Dedifferentiated amniotic fluid mesenchymal stem cell (primary cell): ENCODE measurements at regions not wholly inside any gene's neighbourhood (a gene's known extent, or its start where the extent isn't known, plus 50 kb on each side); places are given as distances from the start of the nearest gene placed in this dataset.

Source experiments
- DNase-seq: peaks from one replicate; pipeline ENCODE4 v3.0.0-alpha.2; 2016; ENCODE audit errors: extremely low spot score

DNA sequence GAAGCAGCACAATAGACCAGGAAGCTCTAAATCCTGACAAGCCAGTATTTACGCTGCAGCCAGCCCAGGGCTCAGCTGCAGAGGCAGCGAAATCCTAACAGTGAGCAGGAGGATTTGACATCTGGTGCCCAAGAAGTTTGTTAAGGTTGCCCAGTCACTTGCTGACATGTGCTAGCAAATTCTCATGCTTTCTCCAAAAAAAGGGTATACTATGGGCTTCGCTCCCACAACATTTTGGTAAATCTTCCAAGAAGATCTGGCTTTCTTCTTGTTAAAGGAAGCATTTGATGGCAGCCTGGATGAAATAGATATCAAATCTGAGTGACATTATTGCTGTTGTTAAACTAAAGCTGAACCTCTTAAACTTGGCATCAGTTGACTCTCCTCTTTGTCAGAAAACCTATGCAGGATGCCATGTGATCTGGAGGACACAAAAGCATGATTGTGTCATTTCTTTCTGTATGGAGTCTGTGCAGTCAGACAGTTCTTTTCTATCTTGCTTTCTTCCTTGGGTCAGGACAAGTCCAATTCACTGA, 949.7 kb upstream of the RBFOX1 start:
- no peak for DNase-seq

DNA sequence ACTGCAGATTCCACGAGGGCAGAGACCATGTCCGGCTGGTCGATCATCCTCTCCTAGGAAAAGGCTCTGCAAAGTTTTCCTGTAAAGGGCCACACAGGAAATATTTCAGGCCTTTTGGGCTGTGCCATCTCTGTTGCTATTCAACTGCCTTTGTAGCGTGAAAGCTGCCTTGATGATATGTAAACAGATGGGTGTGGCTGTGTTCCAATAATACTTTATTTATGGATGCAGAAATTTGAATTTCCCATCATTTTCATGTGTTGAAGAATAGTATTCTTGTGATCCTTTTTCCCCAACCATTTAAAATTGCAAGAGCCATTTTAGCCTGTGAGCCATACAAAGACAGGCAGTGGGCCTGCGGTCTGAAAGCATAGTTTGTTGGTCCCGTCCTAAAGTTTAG, 950.7 kb upstream of the RBFOX1 start:
- DNase-seq = no peak

DNA sequence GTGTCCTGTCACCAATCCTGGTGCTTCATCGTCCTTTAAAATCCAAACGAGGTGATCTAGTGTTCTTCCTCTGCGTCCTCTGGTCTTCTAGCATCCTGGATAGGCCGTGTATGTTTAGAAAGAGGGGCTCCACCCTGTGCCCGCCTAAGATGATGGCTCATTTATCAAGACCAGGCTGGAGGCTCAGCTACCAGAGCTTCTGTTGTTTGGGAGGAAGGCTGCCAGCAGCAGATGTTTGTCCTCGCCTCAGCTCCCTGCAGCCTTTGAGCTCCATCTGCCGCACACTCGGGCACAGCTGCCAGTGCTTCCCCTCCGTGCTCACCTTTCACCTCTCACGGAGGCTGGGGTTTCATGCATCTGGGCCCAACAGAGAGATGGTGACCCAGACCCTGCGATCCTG, 954.7 kb upstream of the RBFOX1 start:
- DNase-seq = no peak

DNA sequence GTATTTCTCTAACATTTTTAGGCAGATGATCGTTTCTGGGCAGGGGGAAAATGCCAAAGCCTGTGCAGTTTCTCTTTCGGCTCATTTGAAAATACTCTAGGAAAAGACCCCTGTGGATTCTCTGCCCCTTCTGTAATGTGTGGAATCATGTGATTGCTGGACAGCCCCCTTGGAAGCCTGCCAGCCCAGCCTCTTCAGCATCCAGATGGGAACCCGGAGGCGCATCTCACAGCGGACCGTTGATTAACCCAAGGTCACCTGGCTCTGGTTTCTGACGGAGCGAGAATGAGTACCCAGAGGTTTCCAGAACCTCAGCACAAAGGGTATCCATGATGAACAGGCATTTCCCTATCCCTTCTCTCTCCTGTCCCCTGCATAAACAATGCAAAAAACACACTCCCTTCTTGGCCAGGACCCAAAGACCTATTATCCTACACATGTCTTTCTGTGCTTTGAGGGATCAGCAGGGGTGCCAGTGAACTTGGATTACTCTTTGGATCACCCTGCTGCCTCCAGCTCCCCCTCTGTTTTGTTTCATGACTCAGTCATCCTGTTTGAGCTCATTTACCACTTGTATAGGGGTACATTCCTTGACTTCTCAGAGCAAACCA, 957.1 kb upstream of the RBFOX1 start:
- no peak for DNase-seq

DNA sequence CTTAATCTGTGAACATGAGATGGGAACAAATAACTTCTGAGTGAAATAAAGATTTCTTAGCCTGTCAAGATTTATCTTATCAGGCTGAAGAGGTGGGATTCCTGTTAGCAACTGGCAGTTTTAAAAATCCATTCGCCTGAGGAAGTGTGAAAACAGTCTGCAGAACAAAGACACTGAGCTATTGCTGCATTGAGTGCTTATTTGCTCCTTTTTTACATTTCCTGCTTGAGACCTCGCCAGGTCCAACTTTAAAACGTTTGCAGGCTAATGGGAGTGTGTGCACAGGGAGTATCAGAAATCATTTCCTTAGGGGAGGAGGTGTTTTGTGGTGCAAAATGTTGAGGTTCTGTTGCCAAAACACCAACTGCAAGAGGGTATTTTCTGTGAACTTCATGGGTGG, 957.8 kb upstream of the RBFOX1 start:
- DNase-seq = no peak

DNA sequence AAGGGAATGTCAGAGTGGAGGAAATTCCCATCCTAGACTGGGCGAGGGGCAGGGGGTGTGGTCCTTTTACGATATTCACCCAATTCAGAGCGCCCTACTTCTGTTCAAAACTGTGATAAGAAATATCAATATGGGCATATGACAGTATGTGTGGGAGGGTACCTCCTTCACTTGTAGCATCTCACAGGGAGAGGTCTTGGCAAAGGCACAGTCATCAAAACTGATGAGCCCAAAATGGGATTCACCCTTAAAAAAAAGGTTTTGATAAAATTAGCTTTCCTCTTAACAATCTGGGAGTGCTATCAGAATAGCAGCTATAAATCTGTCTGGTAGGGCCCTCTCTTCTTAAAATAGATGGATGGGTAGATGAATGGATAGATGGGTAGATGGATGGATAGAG, 967.8 kb upstream of the RBFOX1 start:
- no peak for DNase-seq

DNA sequence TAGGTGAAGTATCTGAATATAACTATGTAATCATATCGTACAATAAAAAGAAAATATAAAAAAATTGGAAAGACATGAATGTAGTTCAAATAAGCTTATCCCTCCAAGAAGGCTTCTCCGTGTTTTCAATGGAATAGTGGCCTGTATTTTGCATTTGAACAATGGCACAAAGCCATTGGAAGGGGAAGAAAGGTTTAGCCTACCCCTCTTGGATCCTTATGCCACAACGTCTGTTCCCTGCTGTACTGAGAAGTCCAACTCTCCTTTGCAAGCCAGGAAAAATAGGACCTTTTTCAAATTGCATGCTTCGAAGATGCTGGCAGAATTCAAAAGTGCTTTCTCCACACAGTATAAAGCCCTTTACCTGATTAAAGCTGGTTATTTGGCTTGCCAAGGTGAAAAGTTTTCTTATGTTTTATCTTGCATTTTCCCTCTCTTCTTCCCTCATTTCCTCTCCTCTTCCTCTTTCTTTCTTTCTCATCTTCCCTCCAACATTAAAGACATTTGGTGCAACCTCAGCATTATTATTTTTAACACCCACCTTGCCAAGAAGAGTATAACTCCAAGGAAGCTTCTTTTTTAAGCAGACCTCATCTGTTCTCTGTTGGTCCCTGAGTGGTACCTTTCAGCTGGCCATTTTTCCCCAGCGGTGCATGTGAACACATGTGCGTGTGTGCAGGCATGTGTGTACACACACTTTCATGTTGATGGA, 968.6 kb upstream of the RBFOX1 start:
- no peak for DNase-seq

DNA sequence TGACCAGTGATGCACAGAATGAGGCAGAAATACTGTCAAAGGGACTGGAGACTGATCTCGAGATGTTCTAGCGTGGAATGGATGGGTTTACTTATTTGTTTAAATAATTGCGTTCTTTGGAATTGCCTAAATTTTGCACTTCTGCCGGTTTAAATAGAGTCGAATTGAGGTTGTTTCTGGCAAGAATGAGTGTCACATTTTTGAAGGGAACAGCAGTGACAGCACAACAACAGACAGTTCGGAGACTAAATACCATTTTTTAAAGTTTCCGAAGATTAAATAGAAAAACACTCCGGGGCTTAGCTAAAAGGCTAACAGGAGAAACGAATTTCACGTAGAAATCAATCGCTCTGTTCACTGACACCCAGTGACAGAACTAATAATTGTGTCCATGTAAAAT, 969.2 kb upstream of the RBFOX1 start:
- DNase-seq = no peak

DNA sequence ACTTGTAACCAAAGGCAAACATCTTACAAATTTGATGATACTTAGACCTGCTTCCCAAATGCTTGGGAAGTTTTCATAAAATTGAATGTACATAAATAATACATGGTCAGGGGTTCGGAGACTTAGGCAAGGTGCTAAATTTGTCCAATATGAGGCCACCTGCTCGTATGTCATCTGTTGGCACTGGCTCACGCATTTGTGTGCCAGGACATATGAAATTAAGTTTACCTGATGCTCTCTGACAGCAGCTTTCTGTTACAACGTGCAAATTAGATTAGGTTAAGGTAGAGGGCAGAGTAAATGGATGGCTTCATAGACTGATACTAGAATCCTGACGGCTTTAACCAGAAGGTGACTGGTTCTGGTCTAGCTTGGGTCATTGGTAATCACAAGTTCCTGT, 970.3 kb upstream of the RBFOX1 start:
- no peak for DNase-seq

DNA sequence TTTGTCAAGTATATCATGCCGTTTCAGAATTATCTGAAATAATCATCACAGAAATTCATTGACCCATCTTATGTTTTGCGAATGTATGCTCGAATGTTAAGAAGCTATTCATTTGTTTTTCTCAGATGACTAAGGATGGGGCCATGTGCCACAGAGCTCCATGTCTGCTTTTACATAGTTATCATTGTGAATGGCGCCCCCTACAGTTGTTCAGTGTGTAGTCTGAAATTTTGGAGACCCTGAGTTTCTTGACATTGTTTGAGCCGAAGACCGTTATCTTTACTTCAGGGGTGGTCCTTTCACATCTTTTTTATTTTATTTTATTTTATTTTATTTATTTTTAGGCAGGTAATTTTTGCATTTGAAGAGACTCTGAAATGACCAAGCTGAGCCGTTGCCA, 972.0 kb upstream of the RBFOX1 start:
- DNase-seq = no peak

DNA sequence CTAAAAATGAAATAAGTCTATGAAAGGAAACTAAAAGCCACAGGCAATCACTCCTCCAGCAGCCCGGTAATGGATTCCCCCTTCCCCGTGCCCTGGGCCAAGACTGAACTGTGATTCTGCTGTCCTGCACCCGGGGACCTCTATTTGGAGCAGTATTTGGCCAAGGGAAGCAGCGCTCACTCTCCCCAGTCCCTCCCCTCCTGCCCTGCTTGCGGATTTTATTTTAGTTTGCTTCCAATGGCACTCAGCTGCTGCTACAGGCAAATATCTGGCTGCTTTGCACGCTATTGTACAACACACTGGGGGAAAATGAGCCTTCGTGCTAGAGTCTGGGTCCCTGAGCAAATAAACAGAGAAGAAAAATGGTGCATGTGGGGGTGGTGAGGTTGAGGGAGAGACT, 975.7 kb upstream of the RBFOX1 start:
- no peak for DNase-seq

DNA sequence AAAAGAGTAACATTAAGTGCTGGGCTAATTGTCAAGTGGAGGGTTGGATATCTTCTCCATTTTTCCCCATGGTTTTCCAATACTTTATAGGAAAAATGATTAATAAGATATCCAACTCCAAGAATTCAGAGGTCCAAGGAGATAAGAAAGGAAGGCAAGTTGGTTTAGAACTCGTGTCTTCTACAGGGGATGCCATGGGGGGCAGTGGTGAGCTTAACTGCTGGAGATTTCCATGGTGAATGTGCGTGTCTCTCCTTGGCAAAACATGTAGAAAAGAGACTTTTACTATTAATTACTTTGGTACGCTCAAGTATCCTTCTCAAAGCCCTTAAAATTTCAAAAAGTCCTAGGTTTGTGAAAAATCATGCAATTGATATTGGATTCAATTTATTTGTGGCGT, 982.9 kb upstream of the RBFOX1 start:
- no peak for DNase-seq

DNA sequence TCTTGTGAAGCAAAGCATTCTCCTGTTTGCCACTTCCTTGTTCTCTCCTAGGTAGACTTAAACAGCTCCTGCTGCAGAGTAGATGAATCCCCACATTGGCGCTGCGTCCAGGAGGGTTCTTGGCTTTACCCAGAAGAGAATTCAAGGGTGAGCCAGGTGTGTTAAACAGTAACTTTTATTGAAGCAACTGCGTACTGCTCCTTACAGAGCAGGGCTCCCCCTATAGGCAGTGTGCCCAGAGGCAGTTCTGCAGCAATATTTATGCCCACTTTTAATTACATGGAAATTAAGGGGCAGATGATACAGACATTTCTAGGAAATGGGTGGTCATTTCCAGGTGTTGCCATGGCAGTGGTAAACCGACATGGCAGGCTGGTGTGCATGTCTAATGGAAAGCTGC, 987.6 kb upstream of the RBFOX1 start:
- DNase-seq = no peak

DNA sequence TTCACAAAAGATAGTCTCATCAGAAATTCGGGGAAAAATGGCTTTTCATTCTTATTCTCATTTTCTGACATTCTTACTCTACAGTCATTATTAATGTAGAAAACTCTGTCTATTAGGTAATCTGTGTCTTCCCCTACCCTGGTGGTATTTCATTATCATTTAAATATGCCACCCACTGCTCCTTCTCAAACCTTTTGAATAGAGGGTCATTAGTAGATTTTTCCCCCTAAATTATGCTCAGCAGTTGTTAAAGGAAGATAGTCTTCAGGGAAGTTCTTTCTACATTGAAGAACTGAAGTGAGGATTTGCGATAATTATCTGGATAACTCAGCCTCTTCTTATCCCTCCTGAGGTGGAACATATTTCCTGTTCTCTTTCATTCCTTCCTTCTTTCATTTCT, 989.5 kb upstream of the RBFOX1 start:
- no peak for DNase-seq

DNA sequence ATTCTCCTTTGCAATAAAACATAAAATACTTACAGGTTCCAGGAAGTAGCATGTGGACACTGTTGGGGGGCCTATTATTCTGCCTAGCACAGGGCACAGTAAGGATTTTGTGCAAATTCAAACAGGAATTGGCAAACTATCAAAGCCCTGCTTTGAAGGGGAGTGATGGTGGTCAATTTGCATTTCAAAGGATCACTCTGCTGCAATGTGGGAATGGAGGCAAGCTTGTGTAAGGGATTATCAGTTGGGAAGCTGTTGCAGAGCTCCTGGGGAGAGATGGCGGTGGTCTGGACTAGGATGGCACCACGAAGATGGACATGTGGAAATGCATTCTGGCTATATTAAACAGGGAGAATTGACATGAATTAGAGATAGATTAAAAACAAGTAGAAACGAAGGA, 990.7 kb upstream of the RBFOX1 start:
- no peak for DNase-seq

DNA sequence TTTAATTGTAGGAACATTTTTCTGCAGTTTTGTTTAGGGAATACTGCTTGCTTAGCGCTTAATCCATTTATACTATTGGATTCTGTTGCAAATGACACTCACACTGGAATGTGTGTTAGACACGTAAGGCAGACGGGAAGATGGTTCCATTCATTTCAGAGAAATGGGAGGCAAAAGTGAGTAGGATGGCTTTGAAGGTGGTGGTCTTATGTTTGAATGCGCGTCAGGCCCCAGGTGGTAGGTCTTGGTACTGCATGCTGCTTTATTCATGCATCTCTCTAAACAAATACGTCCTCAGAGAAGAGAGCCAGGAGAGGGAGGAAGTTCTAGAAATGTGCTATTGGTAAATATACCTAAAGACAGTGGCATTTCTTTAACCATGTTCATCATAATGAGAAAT, 997.6 kb upstream of the RBFOX1 start:
- no peak for DNase-seq

DNA sequence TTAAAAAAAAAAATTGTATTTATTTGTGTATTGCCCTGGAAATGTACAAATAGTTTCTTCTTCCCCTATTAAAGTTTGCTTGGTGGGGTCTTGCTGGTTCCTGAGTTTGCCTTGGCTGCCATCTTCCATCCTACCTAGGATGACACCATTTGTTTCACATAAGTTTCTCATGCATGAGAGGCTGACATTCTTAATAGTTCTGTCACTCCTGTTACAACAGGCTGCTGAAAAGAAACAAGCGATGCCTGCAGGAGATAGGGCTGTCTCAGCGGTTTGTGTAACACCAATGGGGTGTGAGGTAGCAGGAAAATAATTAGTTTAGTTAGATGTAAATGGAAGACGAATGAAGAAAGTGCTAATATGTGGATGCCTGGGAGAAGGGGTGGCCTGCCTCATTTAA, 1000.9 kb upstream of the RBFOX1 start:
- no peak for DNase-seq

DNA sequence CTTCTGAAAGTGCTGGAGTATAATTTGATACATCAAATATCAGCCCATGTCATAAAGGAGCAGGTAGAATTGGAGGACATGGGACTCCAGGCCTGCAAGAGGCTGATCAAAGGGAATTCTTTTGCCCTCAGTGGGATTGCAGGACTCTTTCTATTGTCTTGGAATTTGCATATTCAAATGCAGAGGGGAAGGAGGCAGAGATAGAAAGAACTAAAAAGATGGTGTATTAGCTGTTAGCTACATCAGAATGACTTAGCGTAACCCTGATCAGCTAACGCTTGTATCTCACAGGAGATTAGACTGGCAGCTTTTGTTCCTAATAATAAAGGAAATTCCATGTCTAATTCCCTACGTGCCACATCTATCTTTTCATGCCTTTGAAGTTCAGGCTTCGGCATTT, 1014.7 kb upstream of the RBFOX1 start:
- DNase-seq = no peak

DNA sequence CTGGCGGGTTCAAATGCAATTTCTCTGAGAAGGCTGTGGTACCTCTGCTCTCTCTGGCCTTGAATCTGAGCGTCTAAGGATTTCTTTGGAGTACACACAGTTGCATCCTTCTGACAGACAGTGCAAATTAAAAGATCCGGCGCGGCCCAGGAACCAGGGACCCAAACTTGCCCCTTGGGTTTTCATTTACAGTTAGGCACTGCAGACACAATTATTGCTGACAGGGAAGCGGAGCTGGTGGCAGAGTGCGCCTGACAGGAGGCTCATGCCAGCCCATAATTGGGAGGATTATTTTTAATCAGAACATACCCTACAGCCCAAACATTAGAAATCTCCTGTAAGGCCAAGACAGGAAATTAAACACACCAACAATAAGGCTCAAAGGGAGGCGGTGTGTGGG, 1023.4 kb upstream of the RBFOX1 start:
- DNase-seq = no peak

DNA sequence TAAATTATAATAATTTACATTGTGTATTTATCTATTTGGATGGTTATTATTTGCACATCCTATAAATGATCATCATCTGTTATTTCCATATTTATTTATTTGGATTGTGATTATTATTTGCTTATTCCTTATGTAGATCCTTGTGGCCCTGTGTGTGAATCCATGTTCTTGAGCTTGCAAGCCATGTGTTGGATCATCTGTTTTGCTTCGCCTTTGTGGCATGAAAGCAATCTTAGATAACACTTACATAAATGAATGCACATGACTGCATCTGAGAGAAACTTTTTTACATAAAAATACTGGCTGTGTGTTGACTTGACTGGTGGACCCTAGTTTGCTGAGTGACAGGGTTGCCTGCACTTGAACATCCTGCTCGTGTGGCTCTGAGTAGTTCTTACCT, 1024.5 kb upstream of the RBFOX1 start:
- no peak for DNase-seq

DNA sequence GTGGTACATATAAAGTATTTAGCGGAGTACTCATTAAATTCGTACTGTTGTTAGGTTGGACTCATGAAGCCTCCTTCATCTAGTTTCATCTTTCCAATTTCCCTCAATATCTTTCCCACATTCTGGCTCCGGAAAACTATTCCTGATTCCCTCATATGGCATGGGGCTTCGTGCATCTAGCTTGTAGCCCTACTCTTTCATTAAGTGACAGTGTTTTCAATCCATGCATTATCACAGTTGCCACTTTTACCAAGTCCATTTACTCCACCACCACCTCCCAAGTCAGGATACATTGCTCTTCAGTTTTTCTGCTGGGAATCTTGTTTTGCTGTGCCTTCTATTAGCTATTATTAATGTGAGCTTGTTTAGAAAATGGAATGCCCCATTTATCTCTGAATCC, 1032.1 kb upstream of the RBFOX1 start:
- DNase-seq = no peak

DNA sequence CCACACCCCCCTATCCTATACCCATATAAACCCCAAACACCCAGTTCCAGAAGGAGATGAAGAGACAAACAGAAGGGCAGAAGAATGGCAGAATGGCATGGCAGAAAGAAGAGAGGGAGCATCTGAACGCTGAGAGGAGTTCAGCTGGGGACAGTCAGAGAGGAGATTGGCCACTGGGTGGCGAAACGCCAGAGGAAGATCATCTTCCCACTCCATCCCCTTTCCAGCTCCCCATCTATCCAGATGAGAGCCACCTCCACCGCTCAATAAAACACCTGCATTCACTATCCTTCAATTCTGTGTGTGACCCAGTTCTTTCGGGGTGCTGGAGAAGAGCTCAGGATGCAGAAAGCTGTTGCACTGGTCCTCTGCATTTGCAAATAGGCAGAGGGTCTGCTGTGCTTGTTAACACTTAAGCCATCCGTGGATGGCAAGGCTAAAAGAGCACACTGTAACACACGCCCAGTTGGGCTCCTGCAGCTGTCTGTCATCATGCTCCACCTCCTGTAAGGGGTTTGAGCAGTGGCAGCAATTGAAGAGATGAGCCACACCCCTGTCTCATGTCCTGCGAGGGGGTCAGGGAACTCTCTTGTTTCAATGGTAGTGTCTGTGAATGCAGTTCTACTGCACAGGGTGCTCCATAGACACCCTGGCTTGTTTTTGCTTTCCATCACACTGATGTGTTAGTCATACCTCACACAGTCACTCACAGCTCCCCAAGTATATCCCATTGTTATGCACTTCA, 1034.8 kb upstream of the RBFOX1 start:
- DNase-seq = no peak

DNA sequence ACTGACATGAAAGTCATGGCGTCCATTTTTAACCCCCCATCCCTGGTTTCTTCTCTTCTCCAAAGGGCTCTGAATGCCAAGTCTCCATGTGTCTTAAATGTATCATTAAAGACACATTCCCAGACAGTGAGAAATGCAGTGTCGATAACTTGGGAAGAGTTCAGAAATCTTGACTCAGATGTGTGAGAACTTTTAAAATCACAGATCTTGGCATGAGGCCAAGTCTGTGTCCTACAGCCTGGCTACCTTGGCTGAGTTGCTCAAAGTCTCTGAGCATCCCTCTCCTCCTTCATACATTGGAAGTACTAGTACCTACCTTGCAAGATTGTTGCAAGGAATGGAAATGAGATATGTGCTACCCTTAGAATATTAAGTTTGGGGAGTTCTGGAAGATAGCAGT, 1046.5 kb upstream of the RBFOX1 start:
- no peak for DNase-seq
